GM12891 (cell line): ENCODE measurements at regions not wholly inside any gene's neighbourhood (a gene's known extent, or its start where the extent isn't known, plus 50 kb on each side); places are given as distances from the start of the nearest gene placed in this dataset.

Experiments used
- POLR2A ChIP-seq: IDR thresholded peaks from 2 replicates; pipeline ENCODE4 v1.6.1; 2011; ENCODE audit warnings: low read depth, low read length, control low read depth
- POLR2AphosphoS5 ChIP-seq: IDR thresholded peaks from 2 replicates; pipeline ENCODE4 v1.6.1; 2011; ENCODE audit warnings: low read depth, low read length, control low read depth
- SPI1 ChIP-seq: IDR thresholded peaks from 2 replicates; pipeline ENCODE4 v1.6.1; 2011; ENCODE audit warnings: low read depth, low read length, control low read depth
- TAF1 ChIP-seq: IDR thresholded peaks from 2 replicates; pipeline ENCODE4 v1.6.1; 2011; ENCODE audit warnings: low read depth, low read length, control low read depth

DNA sequence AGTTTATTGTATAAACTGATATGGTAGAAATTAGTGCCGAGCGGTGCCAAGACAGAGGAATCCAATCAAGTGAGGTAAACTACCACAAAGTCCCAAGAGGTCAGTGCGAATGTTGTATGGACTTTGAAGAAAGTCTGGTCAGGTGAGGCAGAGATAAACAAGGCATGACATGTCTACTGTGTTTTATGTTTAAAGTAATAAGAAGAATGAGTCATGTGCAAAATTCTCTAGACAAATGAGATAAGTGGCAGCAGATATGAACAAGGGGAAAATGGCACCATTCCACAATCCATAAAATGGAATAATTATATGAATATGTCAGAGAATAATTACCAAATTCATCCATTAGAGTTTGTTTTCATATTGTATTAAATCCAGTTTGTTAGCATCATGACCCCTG, 364.1 kb upstream of the CCNH start:
- TF ChIP-seq POLR2A (no peak), POLR2AphosphoS5 (no peak), TAF1 (no peak), SPI1 (no peak)
